Choroid plexus epithelial cell (primary cell): ENCODE measurements at regions not wholly inside any gene's neighbourhood (a gene's known extent, or its start where the extent isn't known, plus 50 kb on each side); places are given as distances from the start of the nearest gene placed in this dataset.

Experiments
- DNase-seq: peaks from one replicate; pipeline ENCODE4 v3.0.0-alpha.2; 2010; ENCODE audit warnings: low read depth
- H3K4me3 ChIP-seq: 2 replicates; pipeline ENCODE4 v1.5.1; 2011; ENCODE audit warnings: low read depth, mild to moderate bottlenecking, control low read depth, low read length, moderate library complexity
- CTCF ChIP-seq: conservative IDR thresholded peaks from 2 replicates; pipeline ENCODE4 v1.5.1; 2011; ENCODE audit warnings: low read depth, mild to moderate bottlenecking, control low read depth, inconsistent platforms, low read length, moderate library complexity

- DNase-seq = peak; percentile 79
Observed at GRCh38 chr6:28585335-28585734, 59.7 kb downstream of the GPX5 start.

DNA sequence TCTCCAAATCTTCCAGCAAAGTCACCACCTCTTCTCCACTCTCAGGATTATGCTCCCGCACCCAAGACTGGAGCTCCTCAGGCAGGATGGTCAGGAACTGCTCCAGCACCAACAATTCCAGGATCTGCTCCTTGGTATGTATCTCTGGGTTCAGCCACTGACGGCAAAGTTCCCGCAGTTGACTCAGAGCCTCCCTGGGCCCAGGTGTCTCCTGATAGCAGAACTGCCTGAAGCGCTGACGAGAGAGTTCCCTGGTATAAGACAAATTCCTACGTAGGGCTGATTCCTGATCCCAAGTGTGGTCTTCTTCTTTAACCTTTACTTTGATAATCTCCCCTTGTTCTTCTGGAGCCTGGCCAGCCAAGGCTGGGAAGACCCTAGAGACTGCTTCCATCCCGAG is 60.6 kb downstream of the GPX5 start:
- DNase-seq = no peak
- H3K4me3 ChIP-seq = no peak overlapping the region
- TF ChIP-seq CTCF = no peak

More at GRCh38 chr6:28585335-28585734, 59.7 kb downstream of the GPX5 start:
- peak; percentile 37 for TF ChIP-seq CTCF
- no peak overlapping the region for H3K4me3 ChIP-seq

DNA sequence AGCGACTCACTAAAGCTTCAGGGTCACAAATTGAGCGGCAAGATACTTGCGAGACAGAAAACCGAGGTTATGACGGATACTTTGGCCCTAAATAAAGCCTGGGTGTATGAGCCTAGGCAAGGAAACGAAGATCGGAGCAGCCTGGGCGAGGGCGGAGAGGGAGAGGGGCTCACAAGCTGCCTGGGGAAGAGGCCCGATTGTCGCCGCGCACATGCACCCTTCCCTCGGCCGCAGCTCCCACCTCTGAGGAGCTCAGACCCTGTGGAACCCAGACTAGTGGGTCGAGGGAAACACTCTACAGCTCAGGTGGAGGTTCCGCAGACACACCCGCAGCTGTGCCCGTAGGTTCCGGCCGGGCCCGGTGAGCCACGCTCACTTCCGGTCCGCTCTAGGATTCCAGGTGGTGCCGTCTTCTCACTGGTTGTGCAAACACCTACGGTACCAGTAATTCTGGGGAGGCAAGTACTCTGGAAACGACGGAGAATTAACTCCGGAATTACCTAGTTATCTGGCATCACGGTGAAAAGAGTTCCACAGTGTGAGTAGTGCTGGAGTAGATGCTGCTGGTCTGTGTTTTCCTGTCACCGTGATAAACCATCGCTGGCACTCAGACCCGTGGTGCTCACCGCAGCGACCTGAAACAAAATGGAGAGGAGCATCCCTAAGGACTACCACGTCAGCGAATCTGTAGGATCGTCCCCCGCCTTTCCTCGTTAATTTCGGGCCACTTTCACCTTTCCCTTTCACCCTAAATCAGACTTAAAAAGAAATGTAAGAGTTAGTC is 61.5 kb downstream of the GPX5 start:
- peak; percentile 60 for DNase-seq
- TF ChIP-seq CTCF = no peak
- peak overlapping the region; percentile 71 for H3K4me3 ChIP-seq

- H3K4me3 ChIP-seq = peak overlapping the region; percentile 71
- DNase-seq = peak; percentile 30
- TF ChIP-seq CTCF = no peak
Observed at GRCh38 chr6:28587746-28588075, 62.0 kb downstream of the GPX5 start.

DNA sequence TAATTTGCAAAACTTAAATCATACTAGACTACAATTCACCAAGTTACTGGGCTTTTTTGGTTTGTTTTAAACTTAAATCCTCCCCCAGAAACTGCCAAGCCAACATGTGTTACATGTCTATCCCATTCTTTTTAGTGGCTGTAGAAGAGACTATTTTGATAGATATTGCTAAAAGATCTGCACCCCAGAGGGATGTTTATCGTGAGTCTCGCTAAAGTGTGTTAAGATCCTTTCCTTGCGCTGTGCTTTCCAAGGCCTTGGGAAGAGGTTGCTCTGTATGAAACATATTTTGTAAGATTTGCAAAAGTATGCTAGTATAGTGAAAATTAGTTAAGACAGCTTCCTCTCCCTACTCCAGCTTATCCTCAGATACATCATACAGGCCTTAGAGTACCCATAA is 63.0 kb downstream of the GPX5 start:
- no peak for TF ChIP-seq CTCF
- no peak overlapping the region for H3K4me3 ChIP-seq

DNA sequence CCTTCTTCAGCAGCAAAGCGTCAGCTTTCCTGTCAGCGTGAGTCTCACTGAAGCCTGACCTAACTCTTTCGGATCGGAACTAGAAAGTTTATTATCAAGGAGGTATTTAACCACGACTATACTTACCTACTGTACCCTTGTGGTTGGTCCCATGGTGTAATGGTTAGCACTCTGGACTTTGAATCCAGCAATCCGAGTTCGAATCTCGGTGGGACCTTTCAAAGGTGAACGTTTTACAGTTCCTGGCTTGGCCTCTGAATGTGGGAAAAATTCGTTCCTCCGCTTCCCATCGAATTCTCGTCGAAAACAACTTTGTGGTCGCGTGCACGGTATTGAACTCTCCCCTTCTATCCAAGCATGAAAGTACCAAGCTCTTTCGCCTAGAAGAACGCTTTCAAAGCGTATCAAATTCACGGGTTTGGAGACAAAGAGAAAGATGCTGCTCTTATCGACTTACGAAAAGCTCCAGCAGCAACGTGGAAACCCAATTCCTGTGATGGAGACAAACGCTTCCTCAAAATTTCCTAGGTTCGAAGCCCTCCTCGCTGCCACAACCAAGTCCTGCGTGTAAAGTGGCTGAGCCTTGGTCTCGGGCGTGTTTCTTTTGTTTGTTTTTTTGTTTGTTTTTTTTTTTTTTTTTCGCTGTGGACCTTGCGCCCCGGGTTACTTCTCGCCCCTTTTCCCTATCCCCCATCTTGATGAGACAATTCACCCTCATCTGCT is 63.7 kb downstream of the GPX5 start:
- peak; percentile 94 for DNase-seq
- H3K4me3 ChIP-seq = peak overlapping the region; percentile 1
- no peak for TF ChIP-seq CTCF

More for the DNA sequence above, 63.0 kb downstream of the GPX5 start:
- no peak for DNase-seq
